HFF-Myc (cell line): ENCODE measurements at regions not wholly inside any gene's neighbourhood (a gene's known extent, or its start where the extent isn't known, plus 50 kb on each side); places are given as distances from the start of the nearest gene placed in this dataset.
"Not testable (repeated sequence)": the region's sequence is repeated elsewhere in the genome, so short reads cannot be mapped to it uniquely, and the experiment has no call there.

Experiments used
- DNase-seq: peaks from one replicate; pipeline ENCODE4 v3.0.0-alpha.2; 2011; ENCODE audit warnings: low read depth; ENCODE audit errors: extremely low read depth
- H3K4me3 ChIP-seq: replicated peaks from 2 replicates; pipeline ENCODE4 v1.5.1; 2011; ENCODE audit warnings: low read depth, mild to moderate bottlenecking, control low read depth, low read length
- CTCF ChIP-seq: IDR thresholded peaks from 2 replicates; pipeline ENCODE4 v1.5.1; 2012; ENCODE audit warnings: mild to moderate bottlenecking, low read depth, low read length, control low read depth; ENCODE audit errors: missing control alignments

GRCh38 chr2:242064364-242065250 lies 195.1 kb downstream of the RTP5 start:
- H3K4me3 ChIP-seq = no peak overlapping the region
- no peak for DNase-seq
- no peak for TF ChIP-seq CTCF

- DNase-seq = no peak
- TF ChIP-seq CTCF = no peak
- no peak overlapping the region for H3K4me3 ChIP-seq
These were observed 195.9 kb downstream of the RTP5 start for GRCh38 chr2:242065426-242065825.

- TF ChIP-seq CTCF = no peak
- no peak for DNase-seq
- no peak overlapping the region for H3K4me3 ChIP-seq
These were observed 199.5 kb downstream of the RTP5 start for GRCh38 chr2:242069018-242069417.

GRCh38 chr2:242069938-242070395 lies 200.4 kb downstream of the RTP5 start:
- H3K4me3 ChIP-seq, DNase-seq: not testable (repeated sequence)

- not testable (repeated sequence) for H3K4me3 ChIP-seq, DNase-seq
These were observed 201.2 kb downstream of the RTP5 start for GRCh38 chr2:242070726-242071125.

- H3K4me3 ChIP-seq, DNase-seq: not testable (repeated sequence)
These were observed 201.8 kb downstream of the RTP5 start for GRCh38 chr2:242071377-242071776.

GRCh38 chr2:242071936-242072335 lies 202.4 kb downstream of the RTP5 start:
- DNase-seq, H3K4me3 ChIP-seq: not testable (repeated sequence)

- no peak for DNase-seq
- TF ChIP-seq CTCF = no peak
- no peak overlapping the region for H3K4me3 ChIP-seq
These were observed 205.6 kb downstream of the RTP5 start for GRCh38 chr2:242075168-242075567.

GRCh38 chr2:242075696-242076095 lies 206.2 kb downstream of the RTP5 start:
- no peak overlapping the region for H3K4me3 ChIP-seq
- no peak for DNase-seq
- TF ChIP-seq CTCF = no peak

GRCh38 chr2:242076184-242076583 lies 206.7 kb downstream of the RTP5 start:
- not testable (repeated sequence) for DNase-seq, H3K4me3 ChIP-seq

GRCh38 chr2:242078426-242078825 lies 208.9 kb downstream of the RTP5 start:
- DNase-seq = not testable (repeated sequence)

GRCh38 chr2:242079792-242080191 lies 210.3 kb downstream of the RTP5 start:
- DNase-seq, H3K4me3 ChIP-seq: not testable (repeated sequence)

More at GRCh38 chr2:242078426-242078825, 208.9 kb downstream of the RTP5 start:
- H3K4me3 ChIP-seq = not testable (repeated sequence)
